MM.1S (cell line): ENCODE measurements at regions not wholly inside any gene's neighbourhood (a gene's known extent, or its start where the extent isn't known, plus 50 kb on each side); places are given as distances from the start of the nearest gene placed in this dataset.

Experiments
- DNase-seq: peaks from one replicate; pipeline ENCODE4 v3.0.0-alpha.2; 2015
- H2AFZ ChIP-seq: fragments of 300-600 bp; sonication (generic); 2 replicates; pipeline ENCODE4 v1.6.0; 2016; ENCODE audit warnings: antibody characterized with exemption, low read length
- H3F3A ChIP-seq: fragments of 300-600 bp; sonication (generic); 2 replicates; pipeline ENCODE4 v1.6.1; 2016; ENCODE audit warnings: mild to moderate bottlenecking, antibody characterized with exemption, low read length, moderate library complexity, mixed read lengths; ENCODE audit not compliant: insufficient read depth
- H3K27ac ChIP-seq: fragments of 300-600 bp; sonication (generic); 2 replicates; pipeline ENCODE4 v1.5.1; 2016; ENCODE audit warnings: mild to moderate bottlenecking, low read length
- H3K27me3 ChIP-seq: fragments of 300-600 bp; sonication (generic); replicated peaks from 2 replicates; pipeline ENCODE4 v1.6.0; 2016; ENCODE audit warnings: low read length; ENCODE audit not compliant: insufficient read depth
- H3K36me3 ChIP-seq: fragments of 300-600 bp; sonication (generic); replicated peaks from 2 replicates; pipeline ENCODE4 v1.6.1; 2016; ENCODE audit warnings: mild to moderate bottlenecking, low read length, mixed read lengths; ENCODE audit not compliant: insufficient read depth
- H3K4me1 ChIP-seq: fragments of 300-600 bp; sonication (generic); 2 replicates; pipeline ENCODE4 v1.6.1; 2016; ENCODE audit warnings: low read length, mixed read lengths
- H3K4me2 ChIP-seq: fragments of 300-600 bp; sonication (generic); 2 replicates; pipeline ENCODE4 v1.6.0; 2016; ENCODE audit warnings: low read depth, low read length
- H3K4me3 ChIP-seq: fragments of 300-600 bp; sonication (generic); 2 replicates; pipeline ENCODE4 v1.5.1; 2016; ENCODE audit warnings: low read length, mixed read lengths
- H3K79me2 ChIP-seq: fragments of 300-600 bp; sonication (generic); 2 replicates; pipeline ENCODE4 v1.6.1; 2016; ENCODE audit warnings: mixed run types, low read length, mixed read lengths
- H3K9ac ChIP-seq: fragments of 300-600 bp; sonication (generic); 2 replicates; pipeline ENCODE4 v1.6.1; 2016; ENCODE audit warnings: low read length, mixed read lengths
- H3K9me2 ChIP-seq: fragments of 300-600 bp; sonication (generic); replicated peaks from 2 replicates; pipeline ENCODE4 v1.6.1; 2016; ENCODE audit warnings: mild to moderate bottlenecking, low read length, mixed read lengths; ENCODE audit not compliant: insufficient read depth
- H3K9me3 ChIP-seq: fragments of 300-600 bp; sonication (generic); replicated peaks from 2 replicates; pipeline ENCODE4 v1.6.1; 2016; ENCODE audit warnings: mild to moderate bottlenecking, low read length, mixed read lengths; ENCODE audit not compliant: insufficient read depth
- H4K20me1 ChIP-seq: fragments of 300-600 bp; sonication (generic); 2 replicates; pipeline ENCODE4 v1.6.1; 2016; ENCODE audit warnings: mild to moderate bottlenecking, low read length, moderate library complexity, mixed read lengths; ENCODE audit not compliant: insufficient read depth
- EZH2 ChIP-seq: fragments of 300-600 bp; sonication (generic); optimal IDR thresholded peaks from 2 replicates; pipeline ENCODE3; 2017; ENCODE audit warnings: low read depth, mild to moderate bottlenecking, antibody characterized with exemption, low read length, mixed read lengths
- EZH2phosphoT487 ChIP-seq: fragments of 300-600 bp; sonication (generic); IDR thresholded peaks from 2 replicates; pipeline ENCODE4 v1.6.1; 2018; ENCODE audit warnings: antibody characterized with exemption, low read length
- TF ChIP-seq, protein P1 (sequence below): fragments of 300-600 bp; sonication (generic); IDR thresholded peaks from 2 replicates; pipeline ENCODE4 v1.5.1; 2016; ENCODE audit warnings: antibody characterized with exemption, low read length, mixed read lengths

GRCh38 chr12:108419949-108420348 lies 80.8 kb upstream of the CMKLR1 start:
- TF ChIP-seq EZH2phosphoT487 (no peak), EZH2 (no peak)
- TF ChIP-seq, protein P1, sequence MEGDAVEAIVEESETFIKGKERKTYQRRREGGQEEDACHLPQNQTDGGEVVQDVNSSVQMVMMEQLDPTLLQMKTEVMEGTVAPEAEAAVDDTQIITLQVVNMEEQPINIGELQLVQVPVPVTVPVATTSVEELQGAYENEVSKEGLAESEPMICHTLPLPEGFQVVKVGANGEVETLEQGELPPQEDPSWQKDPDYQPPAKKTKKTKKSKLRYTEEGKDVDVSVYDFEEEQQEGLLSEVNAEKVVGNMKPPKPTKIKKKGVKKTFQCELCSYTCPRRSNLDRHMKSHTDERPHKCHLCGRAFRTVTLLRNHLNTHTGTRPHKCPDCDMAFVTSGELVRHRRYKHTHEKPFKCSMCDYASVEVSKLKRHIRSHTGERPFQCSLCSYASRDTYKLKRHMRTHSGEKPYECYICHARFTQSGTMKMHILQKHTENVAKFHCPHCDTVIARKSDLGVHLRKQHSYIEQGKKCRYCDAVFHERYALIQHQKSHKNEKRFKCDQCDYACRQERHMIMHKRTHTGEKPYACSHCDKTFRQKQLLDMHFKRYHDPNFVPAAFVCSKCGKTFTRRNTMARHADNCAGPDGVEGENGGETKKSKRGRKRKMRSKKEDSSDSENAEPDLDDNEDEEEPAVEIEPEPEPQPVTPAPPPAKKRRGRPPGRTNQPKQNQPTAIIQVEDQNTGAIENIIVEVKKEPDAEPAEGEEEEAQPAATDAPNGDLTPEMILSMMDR = no peak
- H2AFZ ChIP-seq = no peak overlapping the region

DNA sequence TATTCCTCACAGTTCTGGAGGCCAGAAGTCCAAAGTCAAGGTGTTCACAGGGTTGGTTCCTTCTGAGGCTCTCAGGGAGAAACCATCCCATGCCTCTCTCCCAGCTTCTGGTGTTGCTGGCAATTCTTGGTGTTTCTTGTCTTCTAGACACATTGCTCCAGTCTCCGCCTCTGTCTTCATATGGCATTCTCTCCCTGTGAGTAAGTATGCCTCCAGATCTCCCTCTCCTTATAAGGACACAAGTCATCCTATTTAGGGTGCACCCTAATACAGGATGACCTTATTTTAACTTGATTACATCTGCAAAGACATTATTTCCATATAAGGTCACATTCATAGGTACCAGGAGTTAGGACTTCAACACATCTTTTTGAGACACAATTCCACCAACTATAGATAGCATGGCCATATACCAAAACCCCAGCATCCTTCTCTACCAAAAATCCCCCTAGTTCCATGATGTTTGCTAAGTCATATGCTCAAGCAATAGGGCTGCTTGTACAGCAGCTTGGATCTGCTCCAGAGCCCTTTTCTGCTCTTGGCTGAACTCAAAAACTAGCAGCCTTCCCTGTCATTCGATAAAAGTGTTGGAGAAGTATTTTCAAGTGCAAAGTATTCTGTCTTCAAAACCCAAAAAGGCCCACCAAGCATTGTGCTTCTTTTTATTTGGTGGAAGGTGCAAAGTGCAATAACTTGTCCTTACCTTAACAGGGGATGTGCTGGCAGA lies 79.2 kb upstream of the CMKLR1 start:
- Histone ChIP-seq H3K36me3 (no peaks in the 10 kb centered on the region), H3K9ac (no peak overlapping the region), H3K27ac (no peak overlapping the region), H4K20me1 (no peaks in the 10 kb centered on the region), H3K4me1 (no peaks in the 10 kb centered on the region), H3K9me3 (no peaks in the 10 kb centered on the region), H3K79me2 (no peaks in the 10 kb centered on the region), H2AFZ (no peak overlapping the region), H3K4me3 (no peak overlapping the region), H3K27me3 (no peaks in the 10 kb centered on the region), H3K4me2 (no peak overlapping the region), H3K9me2 (no peaks in the 10 kb centered on the region), H3F3A (no peaks in the 10 kb centered on the region)
- DNase-seq = no peak
- TF ChIP-seq EZH2 (no peak), EZH2phosphoT487 (no peak)
- TF ChIP-seq, protein P1 = no peak

More at GRCh38 chr12:108419949-108420348, 80.8 kb upstream of the CMKLR1 start:
- no peaks in the 10 kb centered on the region for H3K4me1 ChIP-seq
- no peaks in the 10 kb centered on the region for H3K9me2 ChIP-seq
- no peak overlapping the region for H3K4me2 ChIP-seq
- H3K36me3 ChIP-seq = no peaks in the 10 kb centered on the region
- no peaks in the 10 kb centered on the region for H3K9me3 ChIP-seq
- no peak overlapping the region for H3K4me3 ChIP-seq
- H3K27ac ChIP-seq = no peak overlapping the region
- no peaks in the 10 kb centered on the region for H3K79me2 ChIP-seq
- H3F3A ChIP-seq = no peaks in the 10 kb centered on the region
- H3K9ac ChIP-seq = no peak overlapping the region
- H3K27me3 ChIP-seq = no peaks in the 10 kb centered on the region
- DNase-seq = no peak
- H4K20me1 ChIP-seq = no peaks in the 10 kb centered on the region

DNA sequence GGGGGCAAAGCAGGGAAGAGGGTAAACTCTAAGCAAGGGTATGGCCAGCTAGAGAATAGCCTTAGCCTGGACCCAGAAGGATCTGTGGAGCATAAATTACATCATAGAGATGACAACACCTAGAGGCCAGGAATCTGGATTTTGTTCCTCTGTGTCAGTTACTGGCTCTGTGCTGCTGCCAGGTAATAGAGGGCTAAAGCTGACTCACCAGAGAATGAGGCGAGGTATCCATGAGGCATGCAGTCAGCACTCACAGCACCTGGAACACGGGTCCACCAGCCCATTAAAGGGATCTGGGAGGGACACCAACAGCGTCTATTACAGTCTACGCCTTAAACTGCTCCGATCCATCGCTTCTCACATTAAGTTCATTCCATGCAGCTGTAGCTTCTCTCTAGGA lies 74.9 kb upstream of the CMKLR1 start:
- Histone ChIP-seq H3K9me2 (no peaks in the 10 kb centered on the region), H3F3A (no peaks in the 10 kb centered on the region), H3K9me3 (no peaks in the 10 kb centered on the region), H2AFZ (no peak overlapping the region), H3K36me3 (no peaks in the 10 kb centered on the region), H3K27ac (no peak overlapping the region), H3K4me1 (no peaks in the 10 kb centered on the region), H3K4me2 (no peak overlapping the region), H3K4me3 (no peak overlapping the region), H3K9ac (no peak overlapping the region), H3K27me3 (no peaks in the 10 kb centered on the region), H3K79me2 (no peaks in the 10 kb centered on the region), H4K20me1 (no peaks in the 10 kb centered on the region)
- DNase-seq = no peak
- TF ChIP-seq EZH2phosphoT487 = no peak

- Histone ChIP-seq H3K4me3 (no peak overlapping the region), H3F3A (no peaks in the 10 kb centered on the region), H3K36me3 (no peaks in the 10 kb centered on the region), H3K27me3 (no peaks in the 10 kb centered on the region), H3K9me2 (no peaks in the 10 kb centered on the region), H4K20me1 (no peaks in the 10 kb centered on the region), H3K4me2 (no peak overlapping the region), H3K9me3 (no peaks in the 10 kb centered on the region), H2AFZ (no peak overlapping the region), H3K27ac (no peak overlapping the region), H3K79me2 (no peaks in the 10 kb centered on the region), H3K4me1 (no peaks in the 10 kb centered on the region), H3K9ac (no peak overlapping the region)
- TF ChIP-seq, protein P1 = no peak
- TF ChIP-seq EZH2phosphoT487 = no peak
- no peak for TF ChIP-seq EZH2
- DNase-seq = no peak
These were observed 71.6 kb upstream of the CMKLR1 start for GRCh38 chr12:108410689-108411088.
